GM12873 (cell line): ENCODE measurements at regions not wholly inside any gene's neighbourhood (a gene's known extent, or its start where the extent isn't known, plus 50 kb on each side); places are given as distances from the start of the nearest gene placed in this dataset.

ENCODE experiments used
- TF ChIP-seq, protein P1 (sequence below): IDR thresholded peaks from 2 replicates; pipeline ENCODE4 v1.5.1; 2012; ENCODE audit warnings: low read depth, mild to moderate bottlenecking, moderate library complexity, low read length, control low read depth; ENCODE audit not compliant: insufficient read depth; ENCODE audit errors: missing control alignments

DNA sequence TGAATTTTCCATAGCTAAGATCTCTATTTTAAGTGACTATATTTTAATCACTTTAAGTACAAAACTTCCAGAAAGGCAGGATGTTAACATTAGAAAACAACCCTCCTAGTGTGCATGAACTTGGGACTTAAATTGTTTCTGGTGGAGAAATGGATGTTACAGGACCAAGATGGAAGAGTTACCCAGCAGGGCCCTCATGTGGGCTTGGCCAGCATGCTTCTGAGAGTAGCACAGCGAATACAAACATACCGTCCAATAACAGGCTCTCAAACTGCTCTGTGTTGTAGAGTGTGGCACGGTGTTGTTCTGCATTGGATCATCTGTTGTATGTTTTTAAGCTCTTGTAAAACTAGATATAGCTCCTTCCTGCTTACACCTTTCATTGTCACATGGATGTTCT lies 346.1 kb upstream of the SMIM21 start:
- TF ChIP-seq, protein P1, sequence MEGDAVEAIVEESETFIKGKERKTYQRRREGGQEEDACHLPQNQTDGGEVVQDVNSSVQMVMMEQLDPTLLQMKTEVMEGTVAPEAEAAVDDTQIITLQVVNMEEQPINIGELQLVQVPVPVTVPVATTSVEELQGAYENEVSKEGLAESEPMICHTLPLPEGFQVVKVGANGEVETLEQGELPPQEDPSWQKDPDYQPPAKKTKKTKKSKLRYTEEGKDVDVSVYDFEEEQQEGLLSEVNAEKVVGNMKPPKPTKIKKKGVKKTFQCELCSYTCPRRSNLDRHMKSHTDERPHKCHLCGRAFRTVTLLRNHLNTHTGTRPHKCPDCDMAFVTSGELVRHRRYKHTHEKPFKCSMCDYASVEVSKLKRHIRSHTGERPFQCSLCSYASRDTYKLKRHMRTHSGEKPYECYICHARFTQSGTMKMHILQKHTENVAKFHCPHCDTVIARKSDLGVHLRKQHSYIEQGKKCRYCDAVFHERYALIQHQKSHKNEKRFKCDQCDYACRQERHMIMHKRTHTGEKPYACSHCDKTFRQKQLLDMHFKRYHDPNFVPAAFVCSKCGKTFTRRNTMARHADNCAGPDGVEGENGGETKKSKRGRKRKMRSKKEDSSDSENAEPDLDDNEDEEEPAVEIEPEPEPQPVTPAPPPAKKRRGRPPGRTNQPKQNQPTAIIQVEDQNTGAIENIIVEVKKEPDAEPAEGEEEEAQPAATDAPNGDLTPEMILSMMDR, result no peak

GRCh38 chr18:75762758-75763157 lies 335.3 kb upstream of the SMIM21 start:
- TF ChIP-seq, protein P1, result no peak

GRCh38 chr18:75760208-75760607 lies 332.7 kb upstream of the SMIM21 start:
- TF ChIP-seq, protein P1, result no peak

DNA sequence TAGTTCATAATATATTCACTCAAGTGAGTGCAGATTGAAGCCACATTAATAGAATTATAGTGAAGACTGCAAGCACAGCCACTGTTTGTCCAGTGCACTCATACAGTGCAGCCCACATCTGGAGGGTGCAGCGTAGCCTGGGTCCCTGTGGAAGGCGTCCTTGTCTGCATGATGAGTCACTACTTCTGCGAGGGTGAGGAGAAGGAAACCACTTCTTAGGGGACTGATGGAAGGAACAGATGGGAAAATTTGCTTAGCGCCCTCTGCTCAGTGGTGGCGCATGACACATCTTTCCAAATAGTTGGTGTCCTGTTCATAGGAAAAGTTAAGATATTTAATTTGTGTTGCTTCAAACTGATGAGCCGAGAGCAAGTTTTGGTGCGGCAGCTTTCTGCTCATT lies 330.4 kb upstream of the SMIM21 start:
- TF ChIP-seq, protein P1, result no peak

GRCh38 chr18:75754433-75754832 lies 326.9 kb upstream of the SMIM21 start:
- TF ChIP-seq, protein P1, result no peak

GRCh38 chr18:75753753-75754152 lies 326.2 kb upstream of the SMIM21 start:
- TF ChIP-seq, protein P1, result no peak

- TF ChIP-seq, protein P1, result no peak
These were observed 325.3 kb upstream of the SMIM21 start for GRCh38 chr18:75752740-75753263.
